ENCODE measurements at regions not wholly inside any gene's neighbourhood (a gene's known extent, or its start where the extent isn't known, plus 50 kb on each side); places are given as distances from the start of the nearest gene placed in this dataset.

DNA sequence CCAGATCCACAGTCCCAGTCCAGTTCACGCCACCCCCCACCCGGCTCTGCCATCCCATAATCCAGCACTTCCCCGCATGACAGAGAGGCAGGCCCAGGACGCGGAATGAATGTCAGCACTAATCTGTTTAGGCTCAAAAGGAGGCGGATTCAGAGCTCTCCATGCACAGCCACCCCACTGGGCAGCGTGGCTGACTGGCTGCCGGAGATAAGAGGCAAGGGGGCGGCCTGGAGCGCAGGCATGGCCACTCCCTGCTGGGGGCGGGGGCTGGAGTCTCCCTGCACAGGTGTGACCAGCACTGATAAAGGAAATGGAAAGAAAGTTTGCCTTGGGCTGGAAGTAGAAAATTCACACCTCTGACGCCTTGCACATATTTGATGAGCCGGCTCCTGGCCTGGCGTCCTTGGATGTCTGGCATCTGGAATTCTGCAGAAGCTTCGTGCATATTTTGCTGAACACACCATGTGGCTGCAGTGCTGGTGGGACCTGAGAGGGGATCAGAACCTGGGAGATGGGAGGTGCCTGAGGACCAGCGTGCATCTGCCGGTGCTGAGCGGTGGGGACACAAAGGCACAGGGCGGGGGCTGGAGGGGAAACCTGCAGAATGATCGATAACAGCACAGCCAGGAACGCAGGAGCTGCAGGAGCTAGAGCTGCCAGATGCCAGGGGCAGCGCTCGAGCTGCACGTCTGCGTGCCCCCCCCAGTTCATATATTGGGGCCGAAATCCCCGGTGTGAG, 344.4 kb downstream of the CTTN start:
- H3K9me3 ChIP-seq (ENCODE audit: insufficient read depth, low read depth), result no peaks in the 10 kb centered on the region
- no TSS peak for BruUV-seq (replicated peaks)
- H2AFZ ChIP-seq, result no peak overlapping the region
- no peak for DNase-seq
- H3K9me2 ChIP-seq (ENCODE audit: insufficient read depth), result no peaks in the 10 kb centered on the region
- POLR2A ChIA-PET (ENCODE audit: unreplicated experiment), result no interaction called here
- H3K27me3 ChIP-seq (ENCODE audit: insufficient read depth, low read depth), result no peaks in the 10 kb centered on the region
- H3F3A ChIP-seq (ENCODE audit: insufficient read depth, low read depth), result no peaks in the 10 kb centered on the region
- intact Hi-C loops (cut with micrococcal nuclease; ENCODE audit: unreplicated experiment), result no loop called here
- CTCF ChIA-PET, result interaction anchor here (0.5 kb wide), 1 partner anchor 250 kb away, joined by 4 read pairs; no protein-coding TSS in a partner anchor
- no peak for TF ChIP-seq EZH2 (IDR thresholded peaks at IDR 0.05; ENCODE audit: low read depth)
- TF ChIP-seq, protein P1, sequence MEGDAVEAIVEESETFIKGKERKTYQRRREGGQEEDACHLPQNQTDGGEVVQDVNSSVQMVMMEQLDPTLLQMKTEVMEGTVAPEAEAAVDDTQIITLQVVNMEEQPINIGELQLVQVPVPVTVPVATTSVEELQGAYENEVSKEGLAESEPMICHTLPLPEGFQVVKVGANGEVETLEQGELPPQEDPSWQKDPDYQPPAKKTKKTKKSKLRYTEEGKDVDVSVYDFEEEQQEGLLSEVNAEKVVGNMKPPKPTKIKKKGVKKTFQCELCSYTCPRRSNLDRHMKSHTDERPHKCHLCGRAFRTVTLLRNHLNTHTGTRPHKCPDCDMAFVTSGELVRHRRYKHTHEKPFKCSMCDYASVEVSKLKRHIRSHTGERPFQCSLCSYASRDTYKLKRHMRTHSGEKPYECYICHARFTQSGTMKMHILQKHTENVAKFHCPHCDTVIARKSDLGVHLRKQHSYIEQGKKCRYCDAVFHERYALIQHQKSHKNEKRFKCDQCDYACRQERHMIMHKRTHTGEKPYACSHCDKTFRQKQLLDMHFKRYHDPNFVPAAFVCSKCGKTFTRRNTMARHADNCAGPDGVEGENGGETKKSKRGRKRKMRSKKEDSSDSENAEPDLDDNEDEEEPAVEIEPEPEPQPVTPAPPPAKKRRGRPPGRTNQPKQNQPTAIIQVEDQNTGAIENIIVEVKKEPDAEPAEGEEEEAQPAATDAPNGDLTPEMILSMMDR (conservative IDR thresholded peaks at IDR 0.05), result no peak
- no peak overlapping the region for H3K27ac ChIP-seq
- H3K36me3 ChIP-seq (ENCODE audit: low read depth), result no peaks in the 10 kb centered on the region
- H3K4me3 ChIP-seq, result no peak overlapping the region
- no peaks in the 10 kb centered on the region for H3K79me2 ChIP-seq (ENCODE audit: low read depth)
- no peaks in the 10 kb centered on the region for H3K4me1 ChIP-seq (replicated peaks; ENCODE audit: insufficient read depth)
- H3K4me2 ChIP-seq, result no peak overlapping the region
- peaks cover 9% of the 10 kb centered on the region; the same call in 1 of the 2 replicates for H4K20me1 ChIP-seq (ENCODE audit: insufficient read depth)

DNA sequence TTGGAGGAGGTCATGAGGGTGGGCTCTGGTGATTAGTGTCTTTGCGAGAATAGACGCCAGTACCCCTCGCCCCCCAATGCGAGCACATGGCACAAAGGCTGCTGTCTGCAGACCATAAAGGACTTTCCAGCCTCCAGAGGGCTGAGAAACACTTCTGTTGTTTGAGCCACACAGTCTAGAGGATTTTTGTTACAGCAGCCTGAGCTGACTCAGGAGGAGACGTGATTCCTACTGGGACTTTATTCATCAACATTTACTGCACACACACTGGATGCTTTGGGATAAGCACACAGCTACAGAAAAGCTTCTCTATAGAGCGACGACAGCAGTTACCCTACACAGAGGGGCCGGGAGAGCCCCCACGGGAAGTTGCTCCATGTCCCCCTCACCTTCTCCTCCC, 345.0 kb downstream of the CTTN start:
- intact Hi-C loops (cut with micrococcal nuclease; ENCODE audit: unreplicated experiment), result no loop called here
- Histone ChIP-seq H3K36me3 (ENCODE audit: low read depth) (no peaks in the 10 kb centered on the region), H3F3A (ENCODE audit: insufficient read depth, low read depth) (no peaks in the 10 kb centered on the region), H2AFZ (no peak overlapping the region), H3K27ac (no peak overlapping the region), H3K4me2 (no peak overlapping the region), H3K4me1 (replicated peaks; ENCODE audit: insufficient read depth) (no peaks in the 10 kb centered on the region), H3K27me3 (ENCODE audit: insufficient read depth, low read depth) (no peaks in the 10 kb centered on the region), H3K4me3 (no peak overlapping the region), H4K20me1 (ENCODE audit: insufficient read depth) (peaks cover 14% of the 10 kb centered on the region; the same call in 1 of the 2 replicates), H3K79me2 (ENCODE audit: low read depth) (no peaks in the 10 kb centered on the region), H3K9me3 (ENCODE audit: insufficient read depth, low read depth) (no peaks in the 10 kb centered on the region), H3K9me2 (ENCODE audit: insufficient read depth) (no peaks in the 10 kb centered on the region)
- POLR2A ChIA-PET (ENCODE audit: unreplicated experiment), result no interaction called here
- BruUV-seq (replicated peaks), result no TSS peak
- TF ChIP-seq EZH2 (IDR thresholded peaks at IDR 0.05; ENCODE audit: low read depth), result no peak
- TF ChIP-seq, protein P1 (conservative IDR thresholded peaks at IDR 0.05), result no peak
- CTCF ChIA-PET, result interaction anchor here (0.5 kb wide), 1 partner anchor 251 kb away, joined by 4 read pairs; no protein-coding TSS in a partner anchor
- DNase-seq, result no peak

DNA sequence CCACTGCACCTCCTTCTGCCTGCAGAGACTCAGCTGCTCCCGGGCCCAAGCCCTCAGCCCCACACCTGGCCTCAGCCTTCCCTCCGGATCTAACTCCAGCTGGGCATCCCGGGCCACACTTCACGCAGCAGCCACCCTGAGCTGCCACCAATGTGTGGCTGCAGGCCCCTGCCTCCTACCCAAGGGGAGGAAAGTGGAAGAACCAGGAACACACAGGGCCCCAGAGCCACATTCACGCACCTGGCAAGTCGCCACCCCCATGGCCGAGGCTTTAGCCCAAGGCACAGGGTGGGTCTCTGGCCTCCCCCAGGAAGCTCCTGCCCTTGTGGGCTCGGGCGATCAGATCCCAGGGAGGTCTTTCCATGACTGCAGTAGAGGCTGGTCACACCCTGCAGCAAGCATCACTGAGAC, 345.6 kb downstream of the CTTN start:
- no peaks in the 10 kb centered on the region for H3K79me2 ChIP-seq (ENCODE audit: low read depth)
- no peak overlapping the region for H3K4me2 ChIP-seq
- no peaks in the 10 kb centered on the region for H3K27me3 ChIP-seq (ENCODE audit: insufficient read depth, low read depth)
- H3F3A ChIP-seq (ENCODE audit: insufficient read depth, low read depth), result no peaks in the 10 kb centered on the region
- H3K4me1 ChIP-seq (replicated peaks; ENCODE audit: insufficient read depth), result no peaks in the 10 kb centered on the region
- no peaks in the 10 kb centered on the region for H3K9me3 ChIP-seq (ENCODE audit: insufficient read depth, low read depth)
- H2AFZ ChIP-seq, result no peak overlapping the region
- no peak overlapping the region for H3K27ac ChIP-seq
- no peak for TF ChIP-seq EZH2 (IDR thresholded peaks at IDR 0.05; ENCODE audit: low read depth)
- TF ChIP-seq, protein P1 (conservative IDR thresholded peaks at IDR 0.05), result no peak
- ChIA-PET CTCF (no interaction called here), POLR2A (ENCODE audit: unreplicated experiment) (no interaction called here)
- no TSS peak for BruUV-seq (replicated peaks)
- H3K9me2 ChIP-seq (ENCODE audit: insufficient read depth), result no peaks in the 10 kb centered on the region
- no peaks in the 10 kb centered on the region for H3K36me3 ChIP-seq (ENCODE audit: low read depth)
- intact Hi-C loops (cut with micrococcal nuclease; ENCODE audit: unreplicated experiment), result no loop called here
- DNase-seq, result no peak
- peaks cover 14% of the 10 kb centered on the region; the same call in 1 of the 2 replicates for H4K20me1 ChIP-seq (ENCODE audit: insufficient read depth)
- no peak overlapping the region for H3K4me3 ChIP-seq
